ENCODE measurements at regions not wholly inside any gene's neighbourhood (a gene's known extent, or its start where the extent isn't known, plus 50 kb on each side); places are given as distances from the start of the nearest gene placed in this dataset.

- no peak for TF ChIP-seq CTCF (IDR thresholded peaks at IDR 0.05)
- TF ChIP-seq POLR2A (IDR thresholded peaks at IDR 0.05) = no peak
- no peak for TF ChIP-seq POLR2AphosphoS5 (IDR thresholded peaks at IDR 0.05)
- no peak for TF ChIP-seq EP300 (IDR thresholded peaks at IDR 0.05)
Observed at GRCh38 chr11:109343242-109343641, 78.7 kb upstream of the C11orf87 start.

Measured in gastroesophageal sphincter (tissue), 3 donors.